Activated CD4-positive, CD25-positive, alpha-beta regulatory T cell (primary cell): ENCODE measurements at regions not wholly inside any gene's neighbourhood (a gene's known extent, or its start where the extent isn't known, plus 50 kb on each side); places are given as distances from the start of the nearest gene placed in this dataset.

Experiments used
- DNase-seq, 4 experiments: peaks; one replicate each; lab custom pipeline; 2025; lab: John Stamatoyannopoulos, UW

- DNase-seq: no peak
These were observed 241.0 kb upstream of the POU3F1 start for GRCh38 chr1:38287547-38287946.

- no peak for DNase-seq
These were observed 240.4 kb upstream of the POU3F1 start for GRCh38 chr1:38287036-38287435.

- no peak for DNase-seq
These were observed 239.4 kb upstream of the POU3F1 start for GRCh38 chr1:38285807-38286530.

- DNase-seq: no peak
These were observed 238.4 kb upstream of the POU3F1 start for GRCh38 chr1:38284953-38285352.

GRCh38 chr1:38283696-38284470 lies 237.3 kb upstream of the POU3F1 start:
- DNase-seq: no peak

GRCh38 chr1:38279148-38279547 lies 232.6 kb upstream of the POU3F1 start:
- DNase-seq: no peak

GRCh38 chr1:38277646-38278045 lies 231.1 kb upstream of the POU3F1 start:
- no peak for DNase-seq

GRCh38 chr1:38275960-38276359 lies 229.4 kb upstream of the POU3F1 start:
- DNase-seq: no peak

GRCh38 chr1:38274974-38275373 lies 228.4 kb upstream of the POU3F1 start:
- no peak for DNase-seq

- DNase-seq: no peak
These were observed 226.7 kb upstream of the POU3F1 start for GRCh38 chr1:38273196-38273804.

GRCh38 chr1:38272515-38272914 lies 225.9 kb upstream of the POU3F1 start:
- no peak for DNase-seq

GRCh38 chr1:38270849-38271633 lies 224.4 kb upstream of the POU3F1 start:
- DNase-seq: no peak

GRCh38 chr1:38269923-38270848 lies 223.6 kb upstream of the POU3F1 start:
- no peak for DNase-seq

- DNase-seq: no peak
These were observed 221.6 kb upstream of the POU3F1 start for GRCh38 chr1:38268226-38268625.

GRCh38 chr1:38267037-38268036 lies 220.7 kb upstream of the POU3F1 start:
- no peak for DNase-seq

GRCh38 chr1:38266197-38266520 lies 219.6 kb upstream of the POU3F1 start:
- DNase-seq: no peak

- DNase-seq: no peak
These were observed 219.0 kb upstream of the POU3F1 start for GRCh38 chr1:38265293-38266196.

GRCh38 chr1:38263438-38263837 lies 216.8 kb upstream of the POU3F1 start:
- DNase-seq: no peak

GRCh38 chr1:38261574-38261973 lies 215.0 kb upstream of the POU3F1 start:
- DNase-seq: no peak
